ENCODE measurements at regions not wholly inside any gene's neighbourhood (a gene's known extent, or its start where the extent isn't known, plus 50 kb on each side); places are given as distances from the start of the nearest gene placed in this dataset.
A peak's percentile ranks its signal among the peaks of the same experiment; 100 is the strongest.

GRCh38 chr7:121578669-121579068 is 182.6 kb upstream of the FAM3C start:
- no peak overlapping the region for H3K9ac ChIP-seq (ENCODE audit: insufficient read length)
- peaks cover 4% of the 10 kb centered on the region; the same call in 1 of the 2 replicates for H3K9me3 ChIP-seq (ENCODE audit: low read depth, low read length)
- H3K4me3 ChIP-seq: no peak overlapping the region
- H3K27ac ChIP-seq: no peak overlapping the region
- no peak for DNase-seq (ENCODE audit: low read depth, low spot score)
- no peak for TF ChIP-seq POLR2AphosphoS5 (IDR thresholded peaks at IDR 0.05; ENCODE audit: borderline replicate concordance, low read depth, low read length)
- TF ChIP-seq EZH2 (IDR thresholded peaks at IDR 0.05): no peak
- TF ChIP-seq FOXP2 (optimal IDR thresholded peaks at IDR 0.05; ENCODE audit: control extremely low read depth, extremely low read length, insufficient read depth): no peak
- no peaks in the 10 kb centered on the region for H3K36me3 ChIP-seq (ENCODE audit: insufficient read depth, low read length)

GRCh38 chr7:121576148-121576917 is 180.2 kb upstream of the FAM3C start:
- H3K4me3 ChIP-seq: no peak overlapping the region
- H3K9ac ChIP-seq (ENCODE audit: insufficient read length): no peak overlapping the region
- no peak for DNase-seq (ENCODE audit: low read depth, low spot score)
- H3K36me3 ChIP-seq (ENCODE audit: insufficient read depth, low read length): no peaks in the 10 kb centered on the region
- TF ChIP-seq POLR2AphosphoS5 (IDR thresholded peaks at IDR 0.05; ENCODE audit: borderline replicate concordance, low read depth, low read length): no peak
- no peak for TF ChIP-seq EZH2 (IDR thresholded peaks at IDR 0.05)
- no peak for TF ChIP-seq FOXP2 (optimal IDR thresholded peaks at IDR 0.05; ENCODE audit: control extremely low read depth, extremely low read length, insufficient read depth)
- H3K9me3 ChIP-seq (ENCODE audit: low read depth, low read length): peaks cover 4% of the 10 kb centered on the region; the same call in 1 of the 2 replicates
- H3K27ac ChIP-seq: no peak overlapping the region

GRCh38 chr7:121575194-121575765 is 179.2 kb upstream of the FAM3C start:
- Histone ChIP-seq H3K9me3 (ENCODE audit: low read depth, low read length) (peaks cover 4% of the 10 kb centered on the region; the same call in 1 of the 2 replicates), H3K4me3 (no peak overlapping the region), H3K27ac (no peak overlapping the region), H3K36me3 (ENCODE audit: insufficient read depth, low read length) (no peaks in the 10 kb centered on the region), H3K9ac (ENCODE audit: insufficient read length) (no peak overlapping the region)
- TF ChIP-seq FOXP2 (optimal IDR thresholded peaks at IDR 0.05; ENCODE audit: control extremely low read depth, extremely low read length, insufficient read depth) (no peak), EZH2 (IDR thresholded peaks at IDR 0.05) (no peak), POLR2AphosphoS5 (IDR thresholded peaks at IDR 0.05; ENCODE audit: borderline replicate concordance, low read depth, low read length) (no peak)
- DNase-seq (ENCODE audit: low read depth, low spot score): no peak

GRCh38 chr7:121574109-121574508 is 178.0 kb upstream of the FAM3C start:
- Histone ChIP-seq H3K4me3 (no peak overlapping the region), H3K36me3 (ENCODE audit: insufficient read depth, low read length) (no peaks in the 10 kb centered on the region), H3K9ac (ENCODE audit: insufficient read length) (no peak overlapping the region), H3K27ac (no peak overlapping the region), H3K9me3 (ENCODE audit: low read depth, low read length) (peaks cover 4% of the 10 kb centered on the region; the same call in 1 of the 2 replicates)
- TF ChIP-seq POLR2AphosphoS5 (IDR thresholded peaks at IDR 0.05; ENCODE audit: borderline replicate concordance, low read depth, low read length) (no peak), EZH2 (IDR thresholded peaks at IDR 0.05) (no peak), FOXP2 (optimal IDR thresholded peaks at IDR 0.05; ENCODE audit: control extremely low read depth, extremely low read length, insufficient read depth) (no peak)
- DNase-seq (ENCODE audit: low read depth, low spot score): no peak

- TF ChIP-seq POLR2AphosphoS5 (IDR thresholded peaks at IDR 0.05; ENCODE audit: borderline replicate concordance, low read depth, low read length) (no peak), EZH2 (IDR thresholded peaks at IDR 0.05) (no peak), FOXP2 (optimal IDR thresholded peaks at IDR 0.05; ENCODE audit: control extremely low read depth, extremely low read length, insufficient read depth) (no peak)
- peaks cover 4% of the 10 kb centered on the region; the same call in 1 of the 2 replicates for H3K9me3 ChIP-seq (ENCODE audit: low read depth, low read length)
- no peaks in the 10 kb centered on the region for H3K36me3 ChIP-seq (ENCODE audit: insufficient read depth, low read length)
- H3K27ac ChIP-seq: no peak overlapping the region
- no peak overlapping the region for H3K4me3 ChIP-seq
- H3K9ac ChIP-seq (ENCODE audit: insufficient read length): no peak overlapping the region
- DNase-seq (ENCODE audit: low read depth, low spot score): no peak
Observed at GRCh38 chr7:121572615-121573014, 176.5 kb upstream of the FAM3C start.

- TF ChIP-seq FOXP2 (optimal IDR thresholded peaks at IDR 0.05; ENCODE audit: control extremely low read depth, extremely low read length, insufficient read depth) (no peak), POLR2AphosphoS5 (IDR thresholded peaks at IDR 0.05; ENCODE audit: borderline replicate concordance, low read depth, low read length) (no peak), EZH2 (IDR thresholded peaks at IDR 0.05) (no peak)
- H3K9me3 ChIP-seq (ENCODE audit: low read depth, low read length): peaks cover 3% of the 10 kb centered on the region; the same call in 1 of the 2 replicates
- H3K27ac ChIP-seq: peak overlapping the region; percentile 60; the same call in 1 of the 2 replicates
- no peak for DNase-seq (ENCODE audit: low read depth, low spot score)
- H3K4me3 ChIP-seq: peak overlapping the region; percentile 23; the same call in 1 of the 2 replicates
- no peaks in the 10 kb centered on the region for H3K36me3 ChIP-seq (ENCODE audit: insufficient read depth, low read length)
- H3K9ac ChIP-seq (ENCODE audit: insufficient read length): no peak overlapping the region
Observed at GRCh38 chr7:121570365-121570764, 174.3 kb upstream of the FAM3C start.

GRCh38 chr7:121563177-121563576 is 167.1 kb upstream of the FAM3C start:
- no peaks in the 10 kb centered on the region for H3K9me3 ChIP-seq (ENCODE audit: low read depth, low read length)
- H3K27ac ChIP-seq: no peak overlapping the region
- no peak for TF ChIP-seq FOXP2 (optimal IDR thresholded peaks at IDR 0.05; ENCODE audit: control extremely low read depth, extremely low read length, insufficient read depth)
- no peak for TF ChIP-seq EZH2 (IDR thresholded peaks at IDR 0.05)
- no peak for TF ChIP-seq POLR2AphosphoS5 (IDR thresholded peaks at IDR 0.05; ENCODE audit: borderline replicate concordance, low read depth, low read length)
- DNase-seq (ENCODE audit: low read depth, low spot score): no peak
- H3K4me3 ChIP-seq: no peak overlapping the region
- H3K36me3 ChIP-seq (ENCODE audit: insufficient read depth, low read length): no peaks in the 10 kb centered on the region
- no peak overlapping the region for H3K9ac ChIP-seq (ENCODE audit: insufficient read length)

- TF ChIP-seq FOXP2 (optimal IDR thresholded peaks at IDR 0.05; ENCODE audit: control extremely low read depth, extremely low read length, insufficient read depth): no peak
- no peak for TF ChIP-seq EZH2 (IDR thresholded peaks at IDR 0.05)
- TF ChIP-seq POLR2AphosphoS5 (IDR thresholded peaks at IDR 0.05; ENCODE audit: borderline replicate concordance, low read depth, low read length): no peak
- no peak overlapping the region for H3K4me3 ChIP-seq
- no peak for DNase-seq (ENCODE audit: low read depth, low spot score)
- no peak overlapping the region for H3K27ac ChIP-seq
- no peaks in the 10 kb centered on the region for H3K36me3 ChIP-seq (ENCODE audit: insufficient read depth, low read length)
- no peaks in the 10 kb centered on the region for H3K9me3 ChIP-seq (ENCODE audit: low read depth, low read length)
- no peak overlapping the region for H3K9ac ChIP-seq (ENCODE audit: insufficient read length)
Observed at GRCh38 chr7:121562259-121562658, 166.2 kb upstream of the FAM3C start.

Data from SK-N-MC (cell line).